Activated CD4-positive, alpha-beta T cell treated with anti-CD3 and anti-CD28 coated beads, Interleukin-2, amount 50 U/mL, for 48 hours (primary cell): ENCODE measurements at regions not wholly inside any gene's neighbourhood (a gene's known extent, or its start where the extent isn't known, plus 50 kb on each side); places are given as distances from the start of the nearest gene placed in this dataset.

Experiments used
- DNase-seq, 2 experiments: peaks; one replicate each; pipeline ENCODE4 v3.0.0-alpha.2; 2020

GRCh38 chr22:48644997-48645396 lies 1182.7 kb downstream of the BRD1 start:
- no peak for DNase-seq

GRCh38 chr22:48644108-48644507 lies 1183.6 kb downstream of the BRD1 start:
- DNase-seq, result no peak

GRCh38 chr22:48643066-48643731 lies 1184.5 kb downstream of the BRD1 start:
- no peak for DNase-seq

GRCh38 chr22:48642550-48642949 lies 1185.1 kb downstream of the BRD1 start:
- DNase-seq, result no peak

- no peak for DNase-seq
These were observed 1185.7 kb downstream of the BRD1 start for GRCh38 chr22:48641906-48642475.

- no peak for DNase-seq
These were observed 1186.5 kb downstream of the BRD1 start for GRCh38 chr22:48640890-48641841.

GRCh38 chr22:48639896-48640748 lies 1187.6 kb downstream of the BRD1 start:
- DNase-seq, result no peak

- no peak for DNase-seq
These were observed 1188.5 kb downstream of the BRD1 start for GRCh38 chr22:48639021-48639795.

GRCh38 chr22:48637231-48637630 lies 1190.4 kb downstream of the BRD1 start:
- DNase-seq, result no peak

GRCh38 chr22:48636746-48637145 lies 1190.9 kb downstream of the BRD1 start:
- no peak for DNase-seq

- DNase-seq, result no peak
These were observed 1191.9 kb downstream of the BRD1 start for GRCh38 chr22:48635816-48636215.

- no peak for DNase-seq
These were observed 1192.6 kb downstream of the BRD1 start for GRCh38 chr22:48635031-48635430.

GRCh38 chr22:48633996-48634836 lies 1193.5 kb downstream of the BRD1 start:
- DNase-seq, result no peak

- DNase-seq, result no peak
These were observed 1194.9 kb downstream of the BRD1 start for GRCh38 chr22:48632646-48633246.

GRCh38 chr22:48631288-48631863 lies 1196.3 kb downstream of the BRD1 start:
- no peak for DNase-seq

- no peak for DNase-seq
These were observed 1196.8 kb downstream of the BRD1 start for GRCh38 chr22:48630848-48631247.

- DNase-seq, result no peak
These were observed 1197.3 kb downstream of the BRD1 start for GRCh38 chr22:48630433-48630754.

GRCh38 chr22:48629631-48630432 lies 1197.8 kb downstream of the BRD1 start:
- no peak for DNase-seq

GRCh38 chr22:48628891-48629543 lies 1198.7 kb downstream of the BRD1 start:
- DNase-seq, result no peak
